ENCODE measurements at regions not wholly inside any gene's neighbourhood (a gene's known extent, or its start where the extent isn't known, plus 50 kb on each side); places are given as distances from the start of the nearest gene placed in this dataset.

DNA sequence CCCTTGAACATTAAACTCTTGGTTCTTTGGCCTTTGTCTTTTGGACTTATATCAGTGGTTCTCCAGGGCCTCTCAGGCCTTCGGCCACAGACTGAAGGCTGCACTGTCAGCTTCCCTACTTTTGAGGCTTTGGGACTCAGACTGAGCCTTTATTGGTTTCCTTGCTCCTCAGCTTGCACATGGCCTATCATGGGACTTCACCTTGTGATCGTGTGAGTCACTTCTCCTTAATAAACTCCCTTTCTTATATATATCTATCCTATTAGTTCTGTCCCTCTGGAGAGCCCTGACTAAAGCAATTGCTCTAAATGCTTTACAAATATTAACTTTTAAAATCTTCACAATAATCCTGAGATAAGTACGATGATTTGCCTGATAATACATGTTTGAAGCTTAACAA, 353.6 kb upstream of the TRIB2 start:
- TF ChIP-seq, protein P1, sequence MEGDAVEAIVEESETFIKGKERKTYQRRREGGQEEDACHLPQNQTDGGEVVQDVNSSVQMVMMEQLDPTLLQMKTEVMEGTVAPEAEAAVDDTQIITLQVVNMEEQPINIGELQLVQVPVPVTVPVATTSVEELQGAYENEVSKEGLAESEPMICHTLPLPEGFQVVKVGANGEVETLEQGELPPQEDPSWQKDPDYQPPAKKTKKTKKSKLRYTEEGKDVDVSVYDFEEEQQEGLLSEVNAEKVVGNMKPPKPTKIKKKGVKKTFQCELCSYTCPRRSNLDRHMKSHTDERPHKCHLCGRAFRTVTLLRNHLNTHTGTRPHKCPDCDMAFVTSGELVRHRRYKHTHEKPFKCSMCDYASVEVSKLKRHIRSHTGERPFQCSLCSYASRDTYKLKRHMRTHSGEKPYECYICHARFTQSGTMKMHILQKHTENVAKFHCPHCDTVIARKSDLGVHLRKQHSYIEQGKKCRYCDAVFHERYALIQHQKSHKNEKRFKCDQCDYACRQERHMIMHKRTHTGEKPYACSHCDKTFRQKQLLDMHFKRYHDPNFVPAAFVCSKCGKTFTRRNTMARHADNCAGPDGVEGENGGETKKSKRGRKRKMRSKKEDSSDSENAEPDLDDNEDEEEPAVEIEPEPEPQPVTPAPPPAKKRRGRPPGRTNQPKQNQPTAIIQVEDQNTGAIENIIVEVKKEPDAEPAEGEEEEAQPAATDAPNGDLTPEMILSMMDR (IDR thresholded peaks at IDR 0.05; ENCODE audit: low read depth, low read length, poor library complexity, severe bottlenecking) = no peak
- no peak for TF ChIP-seq EZH2phosphoT487 (IDR thresholded peaks at IDR 0.05; ENCODE audit: borderline replicate concordance, low read length)
- H3K27ac ChIP-seq (ENCODE audit: low read depth, low read length) = no peak overlapping the region

DNA sequence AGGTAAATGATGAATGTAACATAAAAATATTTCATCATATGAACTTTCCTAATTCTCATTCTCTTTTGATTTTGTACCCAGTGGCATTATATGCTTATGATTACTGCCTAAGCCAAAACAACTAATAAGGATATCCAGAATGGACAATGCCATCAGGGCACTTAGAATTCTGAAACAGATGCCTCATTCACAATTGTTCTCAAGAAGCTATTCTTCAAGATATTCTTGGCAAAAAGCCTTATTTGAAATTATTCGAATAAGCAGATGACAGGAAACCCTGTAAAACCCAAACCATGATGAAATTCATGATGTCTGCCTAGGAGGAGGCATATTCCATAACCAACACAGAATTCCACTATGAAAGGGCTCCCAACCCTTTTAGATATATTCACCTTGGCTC, 353.2 kb upstream of the TRIB2 start:
- Histone ChIP-seq H3K4me1 (ENCODE audit: control insufficient read depth, low read length) (no peaks in the 10 kb centered on the region), H3K27me3 (ENCODE audit: control insufficient read depth, low read length) (no peaks in the 10 kb centered on the region), H3K36me3 (ENCODE audit: control insufficient read depth, low read length) (no peaks in the 10 kb centered on the region), H3K9me3 (ENCODE audit: control insufficient read depth, insufficient read depth, low read length) (no peaks in the 10 kb centered on the region), H3K79me2 (ENCODE audit: control insufficient read depth, low read length) (no peaks in the 10 kb centered on the region), H4K20me1 (ENCODE audit: control insufficient read depth, insufficient read depth, low read depth, low read length) (no peaks in the 10 kb centered on the region), H3K4me2 (ENCODE audit: low read length) (no peak overlapping the region), H3F3A (ENCODE audit: control insufficient read depth, insufficient read depth) (no peaks in the 10 kb centered on the region), H3K9me2 (replicated peaks; ENCODE audit: control insufficient read depth, low read length) (no peaks in the 10 kb centered on the region), H3K27ac (ENCODE audit: low read depth, low read length) (no peak overlapping the region), H3K4me3 (ENCODE audit: low read length) (no peak overlapping the region)
- TF ChIP-seq, protein P1 (IDR thresholded peaks at IDR 0.05; ENCODE audit: low read depth, low read length, poor library complexity, severe bottlenecking) = no peak
- TF ChIP-seq EZH2phosphoT487 (IDR thresholded peaks at IDR 0.05; ENCODE audit: borderline replicate concordance, low read length) = no peak

More for the DNA sequence above, 353.6 kb upstream of the TRIB2 start:
- H4K20me1 ChIP-seq (ENCODE audit: control insufficient read depth, insufficient read depth, low read depth, low read length) = no peaks in the 10 kb centered on the region
- H3K4me2 ChIP-seq (ENCODE audit: low read length) = no peak overlapping the region
- H3K9me2 ChIP-seq (replicated peaks; ENCODE audit: control insufficient read depth, low read length) = no peaks in the 10 kb centered on the region
- H3K79me2 ChIP-seq (ENCODE audit: control insufficient read depth, low read length) = no peaks in the 10 kb centered on the region
- no peaks in the 10 kb centered on the region for H3K4me1 ChIP-seq (ENCODE audit: control insufficient read depth, low read length)
- H3K36me3 ChIP-seq (ENCODE audit: control insufficient read depth, low read length) = no peaks in the 10 kb centered on the region
- H3K27me3 ChIP-seq (ENCODE audit: control insufficient read depth, low read length) = no peaks in the 10 kb centered on the region
- H3K9me3 ChIP-seq (ENCODE audit: control insufficient read depth, insufficient read depth, low read length) = no peaks in the 10 kb centered on the region
- no peaks in the 10 kb centered on the region for H3F3A ChIP-seq (ENCODE audit: control insufficient read depth, insufficient read depth)
- H3K4me3 ChIP-seq (ENCODE audit: low read length) = no peak overlapping the region

DNA sequence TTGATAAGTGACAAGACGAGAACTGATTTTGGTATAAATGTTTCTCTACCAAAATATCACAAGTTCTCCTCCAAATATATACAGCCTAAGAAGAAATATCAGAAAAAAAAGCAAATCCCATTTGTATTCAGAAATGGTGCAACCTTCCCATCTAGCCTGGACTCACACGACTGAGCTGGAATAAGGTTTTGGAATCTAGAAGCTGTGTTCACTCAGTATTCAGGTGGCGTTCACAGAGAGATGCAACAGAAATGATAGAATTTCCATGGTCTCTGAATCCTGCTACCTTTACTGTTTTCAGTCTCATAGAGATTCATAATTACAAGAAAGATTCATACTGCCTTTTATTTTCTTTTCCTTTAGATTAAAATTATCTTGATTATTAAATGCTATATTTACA, 347.2 kb upstream of the TRIB2 start:
- H3K4me2 ChIP-seq (ENCODE audit: low read length) = no peak overlapping the region
- no peaks in the 10 kb centered on the region for H3K79me2 ChIP-seq (ENCODE audit: control insufficient read depth, low read length)
- TF ChIP-seq, protein P1 (IDR thresholded peaks at IDR 0.05; ENCODE audit: low read depth, low read length, poor library complexity, severe bottlenecking) = no peak
- no peak for TF ChIP-seq EZH2phosphoT487 (IDR thresholded peaks at IDR 0.05; ENCODE audit: borderline replicate concordance, low read length)

DNA sequence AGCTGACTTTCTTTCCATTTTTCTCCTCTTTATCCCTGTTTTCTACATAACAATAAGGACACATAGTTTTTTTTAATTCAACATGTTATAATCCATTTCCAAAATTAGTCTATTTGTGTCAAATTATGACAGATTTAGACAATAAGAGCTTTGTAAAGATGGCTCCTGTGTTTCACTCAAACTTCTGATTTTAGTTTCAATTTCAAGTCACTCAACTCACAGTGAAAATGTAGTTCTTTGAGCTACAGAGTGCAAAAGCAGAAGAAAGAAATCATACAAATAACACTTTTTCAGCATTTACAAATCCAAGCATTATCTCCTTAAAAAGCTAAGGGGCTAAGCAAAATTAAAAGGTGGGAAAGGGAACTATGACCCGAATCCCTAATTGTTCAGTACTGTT, 340.7 kb upstream of the TRIB2 start:
- Histone ChIP-seq H3K4me3 (ENCODE audit: low read length) (no peak overlapping the region), H3K4me2 (ENCODE audit: low read length) (no peak overlapping the region), H3K36me3 (ENCODE audit: control insufficient read depth, low read length) (no peaks in the 10 kb centered on the region), H3K4me1 (ENCODE audit: control insufficient read depth, low read length) (no peaks in the 10 kb centered on the region), H3K27ac (ENCODE audit: low read depth, low read length) (no peak overlapping the region), H3K9me3 (ENCODE audit: control insufficient read depth, insufficient read depth, low read length) (no peaks in the 10 kb centered on the region), H4K20me1 (ENCODE audit: control insufficient read depth, insufficient read depth, low read depth, low read length) (no peaks in the 10 kb centered on the region), H3F3A (ENCODE audit: control insufficient read depth, insufficient read depth) (no peaks in the 10 kb centered on the region), H3K9me2 (replicated peaks; ENCODE audit: control insufficient read depth, low read length) (no peaks in the 10 kb centered on the region), H3K79me2 (ENCODE audit: control insufficient read depth, low read length) (no peaks in the 10 kb centered on the region), H3K27me3 (ENCODE audit: control insufficient read depth, low read length) (no peaks in the 10 kb centered on the region)
- TF ChIP-seq EZH2phosphoT487 (IDR thresholded peaks at IDR 0.05; ENCODE audit: borderline replicate concordance, low read length) = no peak
- TF ChIP-seq, protein P1 (IDR thresholded peaks at IDR 0.05; ENCODE audit: low read depth, low read length, poor library complexity, severe bottlenecking) = no peak

More for the DNA sequence above, 347.2 kb upstream of the TRIB2 start:
- Histone ChIP-seq H3K4me1 (ENCODE audit: control insufficient read depth, low read length) (no peaks in the 10 kb centered on the region), H3K4me3 (ENCODE audit: low read length) (no peak overlapping the region), H3F3A (ENCODE audit: control insufficient read depth, insufficient read depth) (no peaks in the 10 kb centered on the region), H3K9me2 (replicated peaks; ENCODE audit: control insufficient read depth, low read length) (no peaks in the 10 kb centered on the region), H3K27me3 (ENCODE audit: control insufficient read depth, low read length) (no peaks in the 10 kb centered on the region), H4K20me1 (ENCODE audit: control insufficient read depth, insufficient read depth, low read depth, low read length) (no peaks in the 10 kb centered on the region), H3K36me3 (ENCODE audit: control insufficient read depth, low read length) (no peaks in the 10 kb centered on the region), H3K27ac (ENCODE audit: low read depth, low read length) (no peak overlapping the region), H3K9me3 (ENCODE audit: control insufficient read depth, insufficient read depth, low read length) (no peaks in the 10 kb centered on the region)
